HL-60/S4 treated with phorbol 12-myristate 13-acetate at 8.2 ng/mL for 4 days and 3 days (cell line): ENCODE measurements at regions not wholly inside any gene's neighbourhood (a gene's known extent, or its start where the extent isn't known, plus 50 kb on each side); places are given as distances from the start of the nearest gene placed in this dataset.

Source experiments
- in situ Hi-C: fragments of 300-500 bp; cut with MboI; formaldehyde crosslinking; loops from 2 replicates; pipeline ENCODE4 v1.15.0; 2022; ENCODE audit warnings: low sequenced_read_pairs

DNA sequence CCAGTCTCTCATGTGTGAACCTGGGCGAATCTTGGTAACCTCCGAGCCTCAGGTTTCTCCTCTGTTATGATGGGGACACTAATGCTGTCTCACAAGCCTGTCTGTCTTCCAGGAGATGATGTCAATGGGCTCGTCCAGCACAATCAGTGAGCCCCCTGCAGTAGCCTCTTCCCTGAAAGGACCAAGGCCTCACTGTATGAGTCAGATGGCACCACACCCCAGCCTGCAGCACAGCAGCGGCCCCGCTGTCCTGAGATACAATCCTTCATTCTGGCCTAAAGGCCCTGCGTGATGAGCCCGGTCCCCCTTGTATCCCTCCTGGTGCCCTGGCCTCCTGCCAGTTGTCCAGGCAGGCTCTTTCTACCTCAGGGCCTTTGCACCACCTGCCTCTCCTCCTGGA is 234.4 kb downstream of the IRF8 start:
- in situ Hi-C loops = no loop called here

DNA sequence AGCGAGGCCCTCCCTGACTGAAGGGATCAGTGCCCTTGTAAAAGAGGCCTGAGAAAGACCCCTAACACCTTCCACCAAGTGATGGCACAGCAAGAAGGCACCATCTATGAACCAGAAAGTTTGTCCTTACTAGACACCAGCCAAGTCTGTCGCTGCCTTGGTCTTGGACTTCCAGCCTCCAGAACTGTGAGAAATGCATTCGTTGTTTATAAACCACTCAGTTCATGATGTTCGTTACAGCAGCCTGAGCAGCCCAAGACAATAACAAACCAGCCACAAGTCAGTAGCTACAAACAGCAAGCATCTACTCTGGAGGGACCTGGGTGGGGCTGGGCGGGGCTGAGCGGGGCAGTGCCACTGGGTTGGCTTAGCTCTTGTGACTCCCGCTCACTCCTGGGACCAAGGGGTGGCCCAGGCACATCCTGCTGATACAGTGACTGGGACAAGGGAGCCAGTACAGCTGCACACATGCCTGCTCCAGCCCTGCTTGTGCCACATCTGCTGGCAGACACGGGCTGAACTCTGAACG is 234.9 kb downstream of the IRF8 start:
- in situ Hi-C loops = no loop called here

DNA sequence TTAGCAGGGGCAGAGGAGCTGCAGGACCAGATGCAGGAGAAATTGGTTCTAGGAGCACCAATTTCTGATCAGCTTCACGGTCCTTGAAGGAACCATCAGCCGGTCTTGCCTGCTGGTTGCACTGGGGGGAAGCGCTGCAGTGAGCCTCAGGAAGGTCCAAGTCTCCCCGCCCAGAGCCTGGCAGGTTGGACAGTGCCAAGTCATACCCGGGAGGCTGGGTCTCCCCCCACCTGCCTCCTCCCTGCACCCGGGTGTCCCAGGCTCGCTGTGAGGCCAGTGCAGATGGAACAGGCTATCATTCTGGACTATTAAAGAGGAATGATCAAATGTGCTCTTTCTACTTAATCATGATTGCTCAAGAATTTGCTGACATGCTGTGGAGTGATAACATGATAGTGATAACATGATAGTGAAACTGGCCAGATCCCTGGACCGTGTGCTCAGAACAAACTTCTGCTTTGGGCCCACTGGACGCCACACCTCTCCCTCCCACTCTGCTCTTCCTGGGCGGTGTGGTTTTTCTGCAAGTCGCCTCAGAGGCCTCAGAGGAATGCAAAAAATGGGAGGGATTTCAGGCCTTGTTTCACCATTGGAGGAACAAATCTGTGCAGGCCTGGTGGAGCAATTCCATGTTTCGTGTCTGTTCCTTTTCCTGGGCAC is 236.0 kb downstream of the IRF8 start:
- in situ Hi-C loops = no loop called here

DNA sequence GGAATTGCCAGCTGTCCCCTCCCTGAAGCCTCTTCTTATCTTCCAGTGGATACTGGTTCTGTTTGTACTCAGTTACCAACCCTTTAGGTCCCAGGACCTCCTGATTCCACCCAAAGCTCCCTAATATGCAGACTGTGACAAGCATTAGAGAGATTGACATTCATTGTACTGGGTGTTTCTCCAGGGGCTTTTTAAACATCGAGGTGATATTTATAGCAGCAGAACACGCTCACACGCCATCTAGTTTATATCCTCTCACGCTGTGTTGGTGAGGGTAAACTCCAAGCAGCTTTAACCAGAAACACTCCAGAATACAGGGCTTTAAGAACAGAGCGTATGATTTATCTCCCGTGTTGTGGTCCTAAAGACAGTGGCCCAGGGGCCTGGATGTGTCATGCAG is 238.4 kb downstream of the IRF8 start:
- in situ Hi-C loops = no loop called here

DNA sequence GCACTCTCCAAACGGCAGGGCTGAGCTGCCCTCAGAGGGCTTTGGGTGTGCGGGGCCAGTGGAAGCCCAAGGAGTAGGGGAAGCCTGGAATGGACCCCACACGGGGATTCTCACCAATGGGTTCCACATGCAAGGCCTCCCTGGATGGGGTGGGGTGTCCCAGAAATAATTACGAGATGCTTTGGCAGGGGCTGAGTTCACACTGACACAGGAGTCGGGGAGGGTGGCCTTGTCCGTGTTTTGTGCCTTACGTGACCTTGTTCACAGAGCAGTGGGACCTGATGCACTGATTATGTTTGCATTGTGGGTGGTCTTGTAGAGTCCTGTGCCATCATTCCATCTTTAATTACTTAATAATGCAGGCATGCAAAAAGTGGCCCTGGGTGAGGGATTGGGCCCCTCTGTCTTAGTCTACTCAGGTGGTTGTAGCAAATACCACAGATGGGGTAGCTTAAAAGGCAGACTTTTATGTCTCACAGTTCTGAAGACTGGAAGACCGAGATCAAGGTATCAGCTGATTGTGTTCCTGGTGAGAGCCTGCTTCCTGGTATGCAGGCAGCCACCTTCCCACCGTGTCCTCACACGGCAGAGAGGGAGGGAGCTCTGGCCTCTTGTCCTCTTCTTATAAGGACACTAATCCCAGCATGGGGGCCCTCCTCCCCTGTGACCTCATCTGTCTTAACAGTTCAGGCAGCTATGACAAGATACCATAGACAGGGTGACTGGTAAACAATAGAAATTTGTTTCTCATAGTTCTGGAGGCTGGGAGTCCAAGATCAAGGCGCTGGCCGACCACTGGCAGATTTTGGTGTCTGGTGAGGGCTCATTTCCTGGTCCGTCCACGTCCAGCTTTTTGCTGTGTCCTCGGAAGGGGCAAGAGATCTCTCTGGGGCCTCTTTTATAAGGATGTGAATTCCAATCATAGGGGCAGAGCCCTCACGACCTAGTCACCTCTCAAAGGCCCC is 239.4 kb downstream of the IRF8 start:
- in situ Hi-C loops = no loop called here

DNA sequence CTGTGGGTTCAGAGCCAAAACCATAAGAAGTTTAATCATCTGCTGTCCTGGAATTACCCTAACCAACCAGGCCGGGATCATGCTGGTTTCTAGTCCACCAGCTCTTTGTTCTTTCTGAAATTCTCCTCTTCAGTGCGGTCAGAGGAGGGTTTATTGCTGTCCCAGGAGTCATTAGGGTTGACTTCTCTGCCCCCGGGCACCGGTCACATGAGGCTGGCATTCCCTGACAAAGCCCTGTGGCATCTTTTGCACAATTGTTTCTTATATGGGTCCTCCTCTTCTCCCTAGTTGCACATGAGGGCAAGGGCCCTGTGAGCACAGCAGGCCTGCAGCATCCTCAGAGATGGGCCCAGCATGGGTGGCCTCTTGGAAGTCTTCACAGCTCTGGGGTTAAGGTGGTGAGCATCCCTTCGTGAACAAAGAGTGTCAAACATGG is 243.9 kb downstream of the IRF8 start:
- in situ Hi-C loops = no loop called here

DNA sequence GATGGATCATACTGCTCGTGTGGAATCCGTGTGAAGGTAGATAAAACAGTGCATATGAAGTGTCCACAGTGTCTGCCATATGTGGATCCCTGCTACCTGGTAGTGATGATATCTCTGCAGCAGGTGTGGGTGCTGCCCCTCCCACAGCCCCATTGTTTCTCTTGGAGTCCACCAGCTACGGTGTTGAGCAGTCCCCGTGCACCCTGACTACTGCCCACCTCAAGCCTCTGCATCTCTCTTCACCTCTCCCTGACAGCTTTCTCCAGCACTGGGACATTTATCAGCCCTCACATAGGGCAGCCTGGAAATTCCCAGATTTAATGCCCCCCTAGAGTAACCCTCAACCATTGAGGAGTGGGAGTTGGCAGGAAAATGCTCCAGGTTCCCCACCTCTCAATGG is 244.7 kb downstream of the IRF8 start:
- in situ Hi-C loops = no loop called here

DNA sequence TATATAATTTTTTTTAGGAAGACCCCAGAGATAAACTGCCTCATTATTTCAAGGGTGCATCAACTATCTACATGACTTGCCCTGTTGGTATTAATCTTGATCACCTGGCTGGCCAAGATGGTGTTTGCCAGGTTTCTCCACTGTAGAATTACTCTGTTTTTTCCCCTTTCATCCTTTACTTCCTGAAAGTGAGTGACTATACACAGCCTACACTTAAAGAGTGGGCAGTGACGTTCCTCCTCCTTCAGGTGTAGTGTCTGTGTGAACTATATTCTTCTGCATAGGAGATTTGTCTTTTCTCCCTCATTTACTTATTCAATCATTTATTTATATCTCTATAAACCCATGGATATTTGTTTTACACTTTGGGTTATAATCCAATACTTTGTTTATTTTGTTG is 246.7 kb downstream of the IRF8 start:
- in situ Hi-C loops = no loop called here

DNA sequence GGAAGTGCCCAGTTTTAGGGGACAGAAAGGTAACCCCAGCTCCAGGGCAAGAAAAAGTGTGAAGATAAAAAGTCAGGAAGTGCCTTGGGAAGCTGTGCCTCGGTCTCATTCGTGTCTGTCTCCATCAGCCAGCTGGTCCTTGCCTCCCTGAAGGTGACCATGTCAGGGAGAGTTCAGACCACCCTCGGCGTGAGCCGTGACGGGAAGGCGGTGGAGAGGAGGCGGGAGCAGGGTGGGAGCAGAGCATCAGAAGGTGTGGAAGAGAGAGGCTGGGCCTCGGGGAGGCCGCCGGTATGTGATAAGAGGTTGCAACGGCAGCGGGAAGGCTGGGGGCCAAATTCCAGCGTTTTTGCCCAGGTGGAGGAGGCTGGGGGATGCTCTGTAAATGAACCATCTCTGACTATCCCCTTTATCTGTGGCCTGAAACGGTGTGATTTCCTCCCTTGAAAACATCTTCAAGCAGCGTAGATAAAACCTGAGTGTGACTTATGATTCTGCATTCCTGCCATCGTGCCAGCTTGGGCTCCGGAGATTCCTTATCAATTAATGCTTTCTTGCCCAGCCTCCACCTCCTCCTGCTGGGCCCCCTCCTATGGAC is 251.8 kb downstream of the IRF8 start:
- in situ Hi-C loops = no loop called here

DNA sequence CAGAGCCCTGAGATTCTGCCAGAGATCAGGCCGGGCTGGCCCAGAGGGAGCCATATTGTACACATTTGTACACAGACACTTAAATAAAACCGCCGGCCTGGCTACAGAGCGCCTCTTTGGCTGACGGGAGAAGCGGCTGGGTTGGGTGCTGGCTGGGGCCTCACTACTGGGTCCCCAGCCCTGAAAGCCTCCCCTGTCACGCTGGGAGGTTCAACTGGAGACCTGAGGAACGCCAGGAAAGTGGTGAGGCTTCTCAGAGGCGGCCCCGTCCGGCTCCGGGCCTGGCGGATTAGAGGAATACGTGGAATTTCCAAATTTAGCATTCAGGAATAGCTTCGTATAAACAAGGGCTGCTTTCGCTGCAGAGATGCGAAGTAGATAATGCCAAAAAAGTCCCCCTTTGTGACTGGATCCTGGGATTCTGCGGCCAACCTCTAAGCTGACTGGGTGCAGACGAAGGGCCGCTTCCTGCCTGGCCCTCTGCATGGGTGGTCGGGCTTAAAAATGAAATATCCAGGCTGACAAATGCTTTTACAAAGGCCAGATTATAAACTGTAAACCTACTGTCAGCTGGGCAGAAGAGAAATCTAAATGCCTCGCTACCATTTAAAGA is 252.4 kb downstream of the IRF8 start:
- in situ Hi-C loops = no loop called here

DNA sequence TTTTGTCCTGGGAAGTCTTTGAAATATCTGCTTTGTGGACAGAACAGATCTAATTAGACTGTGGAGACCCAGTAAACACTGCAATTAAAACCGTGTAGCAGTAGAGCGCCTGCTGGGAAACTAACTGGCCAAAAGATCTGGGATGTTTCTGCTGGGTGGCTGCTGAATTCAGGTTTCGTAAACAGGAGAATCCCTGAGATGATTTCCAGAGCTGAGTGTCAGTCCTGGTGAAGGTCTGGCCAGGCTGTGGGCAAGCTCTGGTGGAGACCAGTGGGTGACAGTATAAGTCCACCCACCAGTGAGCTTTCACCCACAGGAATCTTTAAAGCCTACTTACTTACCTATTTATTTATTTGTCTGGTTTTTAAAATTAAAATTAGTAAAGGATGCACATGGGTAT is 257.2 kb downstream of the IRF8 start:
- in situ Hi-C loops = no loop called here

DNA sequence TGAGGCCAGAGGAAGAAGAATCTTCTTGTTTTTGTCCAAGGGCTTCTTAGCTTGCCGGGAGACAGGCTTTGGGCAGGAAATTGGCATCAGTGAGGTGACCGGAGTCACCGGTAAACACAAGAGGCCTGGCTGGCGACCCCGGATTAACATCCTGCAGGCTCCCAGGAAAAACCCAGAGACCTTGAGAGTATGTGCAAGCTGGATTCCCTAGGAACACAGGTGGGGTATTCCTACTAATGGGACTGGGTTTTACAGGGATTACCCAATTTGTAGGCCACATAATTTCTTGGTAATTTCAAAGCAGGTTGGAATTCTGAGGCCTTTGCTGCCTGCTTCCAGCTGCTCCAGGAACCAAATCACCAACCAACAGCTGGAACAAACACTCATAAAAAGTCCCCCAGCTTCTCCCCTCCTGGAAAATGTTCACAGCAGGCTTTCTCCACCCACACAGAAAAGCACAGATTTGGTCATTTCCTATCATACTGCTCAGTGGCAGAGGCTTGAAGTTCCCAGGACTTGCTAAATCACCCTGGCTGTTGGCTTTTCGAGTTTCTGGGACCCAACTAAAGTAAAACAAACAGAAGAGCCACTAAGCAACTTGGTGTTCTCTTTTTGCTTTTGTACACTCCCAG is 258.8 kb downstream of the IRF8 start:
- in situ Hi-C loops = no loop called here

DNA sequence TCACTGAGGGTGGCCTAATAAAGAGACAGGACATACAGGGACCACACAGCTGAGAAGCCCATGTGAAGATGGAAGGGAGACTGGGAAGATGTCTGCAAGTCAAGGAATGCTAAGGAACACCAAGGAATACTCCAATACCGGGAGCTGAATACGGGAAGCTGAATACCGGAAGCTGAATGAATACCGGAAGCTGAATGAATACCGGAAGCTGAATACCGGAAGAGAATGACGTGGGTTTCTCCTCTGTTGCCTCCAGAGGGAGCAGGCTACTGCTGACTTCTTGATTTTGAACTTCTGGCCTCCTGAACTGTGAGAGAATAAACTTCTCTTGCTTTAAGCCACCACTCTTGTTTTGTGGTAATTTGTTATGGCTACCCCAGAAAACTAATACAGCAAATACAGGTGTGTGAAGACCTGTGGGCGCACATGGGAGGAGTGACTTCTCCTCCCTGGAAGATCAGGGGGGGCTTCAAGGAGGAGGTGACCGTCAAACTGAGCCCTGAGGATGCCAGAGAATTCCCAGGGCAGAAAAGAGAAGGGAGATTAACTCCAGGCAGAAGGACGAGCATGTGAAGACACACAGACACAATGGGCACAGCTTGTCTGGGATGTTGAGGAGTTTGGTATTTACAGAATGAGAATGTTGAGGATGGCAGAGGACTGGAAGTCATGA is 259.9 kb downstream of the IRF8 start:
- in situ Hi-C loops = no loop called here

DNA sequence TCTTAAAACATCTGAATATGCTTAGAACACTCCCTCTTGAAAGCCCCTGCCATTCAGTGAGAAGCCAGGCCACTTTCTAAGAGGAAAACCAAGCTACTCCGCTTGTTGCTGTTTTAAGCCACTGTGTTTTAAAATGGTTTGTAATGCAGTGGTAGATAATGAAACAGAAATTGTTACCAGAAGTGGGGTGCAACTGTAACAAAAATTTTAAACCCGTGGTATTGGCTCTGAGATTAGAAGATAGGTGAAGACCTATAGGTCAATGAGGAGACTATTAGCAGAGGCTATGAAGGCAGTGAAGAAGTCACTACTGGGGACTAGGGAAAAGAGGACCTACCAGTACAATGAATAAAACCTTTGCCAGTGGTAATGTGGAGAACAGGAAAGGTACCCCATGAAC is 266.5 kb downstream of the IRF8 start:
- in situ Hi-C loops = no loop called here

DNA sequence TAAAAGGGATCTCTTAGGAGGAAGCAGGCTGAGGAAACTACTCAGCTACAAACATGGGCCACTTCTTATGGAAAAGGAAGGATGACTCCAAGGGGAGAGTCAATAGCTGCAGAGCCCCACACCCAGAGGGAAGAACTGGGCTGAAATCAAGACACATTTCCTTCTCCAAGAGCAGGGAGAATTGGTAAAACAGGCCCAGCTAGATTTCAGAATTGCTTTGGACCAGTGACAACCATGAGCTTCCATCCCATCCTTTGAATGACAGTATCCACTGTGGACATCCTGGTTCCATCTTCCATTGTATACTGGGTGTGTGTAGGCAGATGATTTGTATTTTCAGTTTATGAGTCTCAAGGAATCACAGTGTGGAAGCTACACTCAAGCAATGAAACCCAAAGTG is 267.5 kb downstream of the IRF8 start:
- in situ Hi-C loops = no loop called here

DNA sequence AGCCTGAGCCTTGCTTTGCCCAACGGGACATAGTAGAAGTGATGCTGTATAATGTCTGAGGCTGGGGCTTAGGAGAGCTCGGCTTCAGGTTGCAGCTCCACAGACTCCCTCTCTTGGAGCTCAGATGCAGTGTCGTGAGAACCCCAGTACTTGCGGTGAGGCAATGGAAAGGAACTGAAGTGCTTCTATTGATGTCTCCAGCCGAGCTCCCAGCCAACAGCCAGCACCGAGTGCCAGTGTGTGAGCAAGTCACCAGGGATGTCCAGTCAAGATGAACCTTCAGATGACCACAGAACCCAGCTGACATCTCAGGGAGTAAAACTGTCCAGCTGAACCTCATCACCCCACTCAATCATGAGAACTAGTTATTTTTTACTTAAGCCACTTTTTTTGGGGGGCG is 268.1 kb downstream of the IRF8 start:
- in situ Hi-C loops = no loop called here

DNA sequence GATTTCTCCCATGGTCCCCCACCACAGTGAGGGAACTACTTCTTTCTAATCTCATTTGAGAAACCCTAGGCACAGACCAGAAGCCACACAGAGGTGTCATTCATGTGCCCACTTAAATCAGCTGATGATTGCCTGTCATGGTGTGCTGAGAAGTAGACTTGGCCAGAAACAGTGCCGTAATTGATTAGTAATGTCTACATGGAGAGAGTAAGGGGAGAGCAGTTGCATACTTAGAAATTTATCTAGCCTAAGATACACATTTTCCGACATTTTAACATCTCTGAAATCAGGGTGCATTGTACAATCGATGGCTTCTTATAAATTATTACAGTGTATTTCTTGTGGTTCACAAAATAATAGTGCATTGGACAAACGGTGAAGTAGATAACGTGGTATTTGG is 271.8 kb downstream of the IRF8 start:
- in situ Hi-C loops = no loop called here

DNA sequence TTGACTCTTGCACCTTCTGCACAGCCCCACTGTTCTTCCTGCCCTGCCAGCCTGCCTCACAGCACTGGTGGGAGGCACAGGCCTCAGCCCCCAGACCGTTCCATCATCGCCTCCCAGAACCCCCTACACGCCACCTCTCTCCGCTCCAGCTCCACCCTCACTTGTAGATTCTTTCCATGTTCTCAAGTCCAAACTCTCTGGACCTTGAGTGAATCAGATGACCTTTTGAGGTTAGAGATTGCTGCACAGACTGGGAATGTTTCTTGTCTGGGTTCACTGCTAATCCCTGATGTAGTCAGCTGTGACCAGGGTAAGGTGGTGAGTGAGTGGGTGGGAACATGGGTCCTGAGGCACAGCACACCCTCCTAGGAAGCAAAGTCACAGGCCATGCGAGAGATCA is 272.4 kb downstream of the IRF8 start:
- in situ Hi-C loops = no loop called here

DNA sequence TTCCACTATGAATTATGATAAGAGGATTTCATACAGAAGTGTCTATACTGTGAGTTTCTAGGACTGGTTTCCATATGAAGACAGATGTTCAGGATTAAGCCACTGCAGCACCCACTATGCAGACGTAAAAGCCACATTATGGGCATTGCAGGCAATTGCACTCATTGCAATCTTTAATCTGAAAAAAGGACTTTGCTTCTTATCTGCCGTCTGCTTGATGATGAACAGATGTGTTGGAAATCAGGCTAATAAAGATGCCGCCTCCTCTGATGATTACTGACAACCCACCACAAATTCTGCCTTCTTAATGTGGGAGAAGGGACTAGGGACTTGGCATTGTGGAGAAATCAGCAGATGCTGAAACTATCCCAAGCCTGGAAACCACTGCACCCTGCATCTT is 276.9 kb downstream of the IRF8 start:
- in situ Hi-C loops = no loop called here

DNA sequence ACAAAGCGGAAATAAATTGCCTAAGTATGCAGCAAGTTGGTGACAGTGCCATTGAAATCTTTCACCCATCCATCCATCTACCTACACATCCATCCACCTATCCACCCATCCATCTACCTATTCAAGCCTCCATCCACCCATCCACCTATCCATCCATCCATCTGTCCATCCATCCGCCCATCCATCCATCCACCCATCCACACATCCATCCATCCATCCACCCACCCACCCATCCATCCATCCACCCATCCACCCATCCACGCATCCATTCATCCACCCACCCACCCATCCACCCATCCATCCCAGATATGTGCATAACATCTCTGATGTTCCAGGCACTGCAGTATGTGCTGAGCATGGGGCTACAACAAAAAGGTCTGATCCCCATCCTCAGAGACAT is 277.5 kb downstream of the IRF8 start:
- in situ Hi-C loops = no loop called here
